NK-92 treated with Interleukin-12 subunit alpha and Interleukin-12 subunit beta, amount 100 ng/mL, for 24 hours (cell line): ENCODE measurements at regions not wholly inside any gene's neighbourhood (a gene's known extent, or its start where the extent isn't known, plus 50 kb on each side); places are given as distances from the start of the nearest gene placed in this dataset.

Experiments
- DNase-seq: peaks from one replicate; lab custom pipeline; 2025; lab: John Stamatoyannopoulos, UW

DNA sequence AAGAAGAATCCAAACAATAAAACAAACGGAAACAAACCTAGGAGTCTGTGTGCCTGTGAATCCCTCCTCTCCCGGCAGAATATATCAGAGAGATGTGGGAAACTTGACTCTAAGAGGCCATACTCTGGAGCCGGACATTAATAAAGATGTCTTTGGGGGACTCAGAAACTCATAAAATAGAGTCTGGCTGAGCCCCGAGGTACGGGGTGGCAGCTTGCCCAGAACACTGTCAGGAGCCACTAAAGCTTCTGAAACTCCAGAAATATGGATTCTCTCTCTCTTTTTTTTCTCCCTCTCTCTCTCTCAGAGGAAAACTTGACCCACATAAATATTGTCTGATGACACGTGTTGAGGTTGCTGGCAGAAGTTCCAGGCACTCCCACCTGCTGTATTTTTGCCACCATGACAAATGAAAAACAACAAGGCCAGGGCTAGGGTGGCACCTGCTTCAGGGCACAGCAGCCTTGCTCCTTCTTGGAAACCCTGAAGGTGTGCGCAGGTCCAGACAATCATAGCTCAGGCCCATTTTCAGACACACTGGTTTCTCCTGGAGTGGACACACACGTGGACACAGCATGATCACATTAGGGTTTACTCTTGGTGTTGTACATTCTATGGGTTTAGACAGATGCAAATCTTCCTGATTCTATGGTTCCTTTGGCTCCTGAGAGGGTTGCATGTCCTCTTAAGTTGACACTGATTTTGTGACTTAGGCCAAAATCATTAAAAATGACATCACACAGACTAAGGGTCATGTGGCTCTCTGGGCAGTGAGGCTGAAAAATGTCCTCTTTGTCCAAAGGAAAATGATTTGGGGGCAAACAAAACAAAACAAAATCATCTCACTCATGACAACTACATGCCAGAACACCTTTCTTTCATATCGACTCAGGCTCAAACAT lies 282.6 kb upstream of the IRX3 start:
- DNase-seq = no peak

DNA sequence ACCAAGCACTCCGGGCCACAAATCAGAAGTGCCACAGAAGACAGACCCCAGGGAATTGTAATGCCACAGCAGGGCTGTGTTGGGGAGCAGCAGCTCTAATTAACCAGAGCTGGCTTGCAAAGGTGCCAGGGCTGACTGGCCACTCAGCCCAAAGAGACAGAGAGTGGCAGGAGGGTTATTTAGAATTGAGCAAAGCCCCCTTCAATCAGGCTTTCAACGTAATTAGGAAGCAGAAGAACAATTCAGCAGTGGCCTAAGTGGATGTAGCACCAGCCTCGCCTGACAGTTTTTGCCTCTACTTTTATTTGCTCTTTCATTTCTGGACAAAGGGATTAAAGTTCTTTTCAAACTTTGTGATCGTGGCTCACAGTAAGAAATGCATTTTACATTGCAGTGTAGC lies 278.3 kb upstream of the IRX3 start:
- DNase-seq = no peak

DNA sequence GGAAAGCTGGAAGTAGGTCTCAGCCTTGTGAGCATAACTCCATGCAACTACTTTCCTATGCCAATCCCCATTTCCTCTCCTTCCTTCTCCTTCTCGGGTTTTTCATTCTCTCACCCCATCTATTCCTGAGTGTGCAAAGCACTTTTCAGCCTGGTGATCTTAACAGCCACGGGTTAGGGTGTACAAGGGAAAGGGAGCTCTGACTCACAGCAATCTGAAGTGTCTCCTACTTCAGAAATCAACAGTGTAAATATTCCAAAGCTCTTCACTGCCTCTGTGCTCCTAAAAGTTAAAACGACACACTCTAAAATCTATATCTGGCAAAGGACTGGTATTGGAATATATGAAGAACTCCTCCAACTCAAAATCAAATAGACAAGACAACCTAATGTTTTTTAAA lies 268.0 kb upstream of the IRX3 start:
- no peak for DNase-seq

DNA sequence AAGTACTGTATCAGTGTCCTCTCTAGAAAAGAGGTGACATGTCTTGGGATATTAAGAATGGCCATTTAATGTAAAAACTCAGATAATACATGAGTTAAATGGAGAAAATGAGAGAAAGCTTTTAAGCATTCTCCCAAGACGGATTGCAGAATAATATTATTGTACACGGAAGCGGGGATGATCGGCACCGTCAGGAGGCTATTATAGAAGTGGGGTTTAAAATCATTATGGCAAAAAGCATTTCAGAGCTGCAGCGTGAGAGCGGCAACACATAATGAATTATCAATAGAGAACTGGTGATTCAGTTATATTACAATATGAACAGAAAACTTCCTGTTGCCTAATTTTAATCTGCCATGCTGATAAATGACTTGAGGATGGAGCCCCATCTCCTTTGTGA lies 261.7 kb upstream of the IRX3 start:
- DNase-seq = no peak

DNA sequence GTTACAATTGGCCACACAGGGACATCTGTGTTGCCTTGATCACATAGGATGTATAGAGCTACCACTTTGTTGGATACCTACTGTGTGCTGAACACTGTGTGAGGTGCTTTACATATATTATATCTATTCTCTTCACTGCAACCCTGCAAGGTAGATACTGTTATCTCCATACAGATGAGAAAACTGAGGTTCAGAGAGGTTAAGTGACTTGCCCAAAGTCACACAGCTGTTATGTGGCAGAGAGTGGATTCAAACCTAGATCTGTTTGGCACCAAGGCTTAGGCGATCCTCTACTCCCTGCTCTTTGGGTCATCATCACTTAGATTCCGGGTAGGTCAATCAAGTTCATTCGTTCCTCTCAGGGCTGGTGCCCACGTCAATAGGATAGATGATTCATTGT lies 260.5 kb upstream of the IRX3 start:
- no peak for DNase-seq

DNA sequence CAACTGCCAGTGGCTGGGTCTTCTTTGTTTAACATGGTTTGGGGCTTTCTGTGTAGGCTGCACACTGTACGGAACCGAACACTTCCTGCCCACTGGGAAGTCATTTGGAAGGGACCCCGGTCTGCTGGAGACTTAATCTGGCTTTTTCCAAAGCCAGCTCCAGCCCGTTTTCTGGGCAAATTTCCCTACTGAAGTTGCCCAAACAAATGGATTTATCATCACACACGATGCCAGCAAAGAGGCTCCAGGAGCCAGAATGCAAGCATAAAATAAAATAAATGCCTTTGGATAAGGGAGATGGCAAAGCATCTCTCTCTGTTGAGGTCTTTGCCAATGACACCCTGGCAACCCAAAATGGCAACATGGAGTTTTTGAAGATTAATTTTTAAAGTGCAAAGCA lies 259.9 kb upstream of the IRX3 start:
- no peak for DNase-seq

DNA sequence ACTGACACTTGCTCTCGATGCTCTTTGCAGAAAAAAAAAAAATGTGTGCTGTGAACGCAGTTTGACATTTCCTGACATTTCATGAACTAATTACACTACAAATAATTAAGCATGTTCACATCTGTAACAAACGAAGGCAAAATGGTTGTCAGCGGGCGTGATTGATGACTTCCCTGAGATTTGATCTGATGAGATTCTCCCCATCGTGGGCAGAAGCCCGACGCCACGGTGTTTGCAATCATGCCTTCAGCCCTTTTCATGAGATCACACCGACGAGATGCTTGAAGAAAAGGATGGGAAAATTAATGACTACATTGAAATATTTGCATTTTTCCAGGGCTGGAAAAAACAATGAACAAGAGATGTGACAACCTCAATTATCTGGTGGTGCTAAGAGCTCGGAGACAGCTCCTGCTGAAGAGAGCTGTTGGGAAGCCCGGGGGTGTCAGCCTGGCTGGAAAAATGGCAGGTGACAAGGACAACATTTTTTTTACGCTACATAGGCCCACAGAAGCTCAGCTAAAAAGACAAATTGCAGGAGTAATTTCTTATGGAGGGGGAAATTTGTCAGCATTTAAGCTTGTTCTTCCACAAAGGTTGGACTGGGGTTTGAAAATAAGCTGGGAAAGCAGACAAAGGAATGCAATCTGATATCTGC lies 259.4 kb upstream of the IRX3 start:
- no peak for DNase-seq

DNA sequence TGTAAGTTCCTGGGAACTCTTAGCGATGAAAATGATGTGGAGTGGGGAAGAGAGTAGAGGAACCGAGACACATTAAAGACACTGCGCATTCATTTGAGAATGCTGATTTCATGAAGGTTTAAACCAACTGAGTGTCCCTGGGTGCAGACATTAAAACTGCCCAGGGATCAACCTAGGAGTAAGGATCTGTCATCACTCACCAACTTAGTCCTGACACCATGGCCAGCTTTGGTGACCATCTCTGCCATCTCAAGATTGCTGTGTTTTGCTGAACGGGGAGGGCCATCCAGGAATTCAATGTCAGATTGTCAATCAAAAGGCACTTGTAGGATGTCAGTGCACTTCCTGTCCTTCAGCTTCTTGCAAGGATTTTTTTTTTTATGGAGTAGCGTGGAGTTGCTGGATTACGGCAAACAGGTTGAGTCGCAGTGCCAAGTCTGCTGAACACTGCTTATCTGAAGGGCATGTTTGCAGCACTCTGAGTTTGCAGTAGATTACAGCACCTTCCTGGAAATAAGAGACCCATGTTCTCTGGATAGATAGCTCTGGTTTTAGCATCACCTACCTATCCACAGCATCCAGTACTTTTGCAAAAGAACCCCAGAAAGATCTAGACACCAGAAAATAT lies 258.1 kb upstream of the IRX3 start:
- no peak for DNase-seq

DNA sequence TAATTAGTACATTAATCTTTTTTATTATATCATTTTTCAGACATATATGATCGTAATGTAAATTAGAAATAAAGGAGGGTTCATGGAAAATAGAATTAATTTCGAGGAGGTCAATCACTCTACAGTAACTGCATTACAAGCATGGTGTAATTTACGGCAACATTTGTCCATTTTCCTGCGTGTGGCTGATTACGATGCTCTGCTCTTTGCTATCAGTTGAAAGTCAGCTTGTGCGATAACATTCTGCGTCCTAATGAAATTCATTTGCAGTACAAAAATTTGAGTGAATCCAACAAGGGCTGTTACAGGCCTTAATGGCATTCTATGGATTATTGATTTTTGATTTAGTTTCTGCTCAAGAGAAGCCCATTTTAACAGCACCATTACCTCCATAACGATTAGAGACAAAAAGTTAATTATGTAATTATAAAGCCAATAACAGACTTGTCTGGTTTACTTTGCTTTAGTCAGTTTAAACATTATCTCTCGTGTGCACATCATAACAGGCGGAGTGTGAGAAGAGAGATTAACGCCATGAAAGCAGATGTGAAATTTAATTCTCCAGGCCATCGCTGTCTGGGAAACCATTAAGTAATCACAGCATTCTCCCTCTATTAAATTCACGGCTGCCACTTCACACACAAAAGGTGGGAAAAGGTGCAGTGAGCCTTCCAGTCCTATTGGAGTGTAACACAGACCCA lies 256.4 kb upstream of the IRX3 start:
- no peak for DNase-seq

DNA sequence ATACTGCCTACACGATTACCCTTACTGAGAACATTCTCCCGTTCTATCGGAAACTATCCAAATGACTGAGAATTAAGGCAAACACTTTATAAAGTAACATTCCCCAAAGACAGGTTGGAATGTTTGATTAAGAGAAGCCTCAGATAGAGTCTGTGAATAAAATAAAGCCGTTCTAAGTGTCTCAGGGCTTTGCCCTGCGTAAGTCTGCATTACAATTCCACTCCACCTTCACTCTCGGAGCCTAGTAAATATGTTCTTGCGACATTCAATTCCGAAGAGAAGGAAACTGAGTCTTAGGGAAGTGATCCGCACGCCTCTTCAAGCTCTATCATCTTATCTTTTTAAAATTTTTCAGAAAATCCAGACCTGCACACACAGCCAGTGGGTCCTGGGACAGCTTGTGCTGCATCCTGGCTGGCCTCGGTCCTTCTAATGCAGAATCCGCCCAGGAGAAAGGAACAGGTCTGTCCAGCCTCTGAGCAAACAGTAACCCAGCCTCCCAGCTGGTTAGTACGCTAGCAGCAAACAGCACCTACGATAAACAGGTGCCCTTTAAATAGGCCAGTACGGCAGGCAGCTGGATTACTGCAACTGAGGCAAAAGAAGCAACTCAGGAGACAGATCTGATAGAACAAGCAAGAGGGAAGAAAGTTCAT lies 254.1 kb upstream of the IRX3 start:
- DNase-seq = no peak

DNA sequence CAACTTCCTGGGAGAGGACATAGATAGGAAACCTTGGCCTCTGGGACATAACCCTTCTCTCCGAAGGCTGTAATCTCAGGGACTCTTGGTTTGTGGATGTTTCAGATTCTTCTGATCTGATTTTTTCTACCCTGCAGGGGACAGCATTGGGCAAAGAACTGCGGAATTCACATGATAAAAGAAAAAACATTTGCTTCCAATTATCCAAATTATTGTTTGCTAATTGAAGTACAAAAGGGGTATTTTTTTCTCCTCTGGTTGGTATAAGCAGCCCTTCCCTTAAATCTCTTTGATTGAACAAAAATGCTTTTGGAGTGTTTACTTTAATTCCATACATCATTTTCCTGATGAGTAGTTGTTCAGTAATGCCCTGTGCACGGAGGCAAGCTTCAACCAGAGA lies 251.7 kb upstream of the IRX3 start:
- DNase-seq = no peak

DNA sequence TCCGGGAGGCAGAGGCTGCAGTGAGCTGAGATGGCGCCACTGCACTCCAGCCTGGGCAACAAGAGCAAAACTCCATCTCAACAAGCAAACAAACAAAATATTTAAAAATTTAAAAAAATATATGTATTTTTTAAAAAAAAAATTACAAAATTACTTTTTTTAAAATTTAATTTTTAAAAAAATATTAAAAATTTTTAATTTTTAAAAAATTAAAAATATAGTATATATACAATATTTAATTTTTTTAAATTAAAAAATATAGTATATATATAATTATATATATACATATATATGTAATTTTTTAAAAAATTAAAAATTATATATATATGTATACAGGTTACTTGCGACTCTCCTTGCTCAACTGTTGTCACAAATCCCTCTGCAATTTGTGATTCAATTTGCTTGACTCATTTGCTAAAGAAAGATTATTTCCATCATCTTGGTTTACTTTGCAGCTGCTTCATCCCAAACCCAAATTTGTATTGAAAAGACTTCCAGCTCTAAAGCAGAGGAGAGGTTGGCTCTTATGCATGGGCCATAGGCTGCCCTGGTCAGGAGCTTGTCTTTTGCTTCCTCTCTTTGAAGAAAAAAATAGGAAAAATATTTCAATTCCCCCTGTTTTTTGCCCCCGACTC lies 247.4 kb upstream of the IRX3 start:
- no peak for DNase-seq

DNA sequence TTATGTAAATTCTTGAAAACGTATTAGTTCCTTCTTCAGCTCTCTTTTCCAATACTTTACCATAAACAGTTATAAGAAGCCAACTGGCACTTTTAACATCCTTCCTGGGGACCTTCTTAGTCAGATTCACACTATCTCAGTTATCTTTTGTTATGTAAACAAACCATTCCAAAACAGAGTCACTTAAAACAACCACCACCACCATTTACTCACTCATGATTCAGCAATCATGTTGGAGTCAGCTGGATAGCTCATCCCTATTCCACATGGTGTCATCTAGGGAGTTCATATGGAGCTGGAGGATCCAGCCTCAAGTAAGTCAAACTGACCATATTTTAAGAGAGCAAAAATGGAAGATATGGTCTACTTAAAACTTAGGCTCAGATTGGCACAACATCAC lies 240.3 kb upstream of the IRX3 start:
- DNase-seq = no peak

DNA sequence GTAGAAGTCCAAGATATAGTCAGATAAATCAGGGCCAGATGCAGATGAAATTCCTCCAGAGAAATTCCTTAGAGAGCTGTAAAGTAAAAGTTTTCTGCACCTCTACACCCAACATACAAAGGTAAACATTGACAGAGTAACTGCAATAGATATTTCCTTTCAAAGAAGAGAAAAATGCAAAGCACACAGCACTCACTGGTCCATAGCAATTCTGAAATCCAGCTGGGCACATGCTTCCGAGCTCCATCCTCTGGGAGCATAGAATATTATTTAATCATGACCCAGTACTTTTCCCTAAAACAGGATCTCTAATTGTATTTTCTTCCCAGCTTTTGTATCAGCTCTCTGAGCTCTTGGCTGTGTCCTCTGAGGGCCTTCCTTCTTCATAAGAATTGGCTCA lies 239.5 kb upstream of the IRX3 start:
- DNase-seq = no peak

DNA sequence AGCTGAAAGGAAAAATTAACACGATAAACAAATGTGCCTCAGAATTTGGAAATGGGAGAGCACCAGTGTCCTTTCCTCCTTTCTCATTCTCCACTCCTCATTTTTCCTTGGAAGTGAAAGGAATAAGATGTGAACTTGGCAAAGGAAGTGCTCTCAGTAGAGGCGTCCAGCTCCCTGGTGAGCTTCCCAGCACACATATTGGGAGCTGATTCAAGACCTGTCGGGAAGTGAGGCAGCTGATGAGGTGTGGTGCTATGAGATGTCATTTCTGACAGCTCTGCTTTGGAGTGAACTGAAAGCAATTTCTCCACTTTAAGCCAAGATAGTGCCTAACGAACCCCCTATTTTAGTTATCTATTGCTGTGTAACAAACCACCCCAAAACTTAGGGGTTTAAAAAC lies 238.5 kb upstream of the IRX3 start:
- DNase-seq = no peak

DNA sequence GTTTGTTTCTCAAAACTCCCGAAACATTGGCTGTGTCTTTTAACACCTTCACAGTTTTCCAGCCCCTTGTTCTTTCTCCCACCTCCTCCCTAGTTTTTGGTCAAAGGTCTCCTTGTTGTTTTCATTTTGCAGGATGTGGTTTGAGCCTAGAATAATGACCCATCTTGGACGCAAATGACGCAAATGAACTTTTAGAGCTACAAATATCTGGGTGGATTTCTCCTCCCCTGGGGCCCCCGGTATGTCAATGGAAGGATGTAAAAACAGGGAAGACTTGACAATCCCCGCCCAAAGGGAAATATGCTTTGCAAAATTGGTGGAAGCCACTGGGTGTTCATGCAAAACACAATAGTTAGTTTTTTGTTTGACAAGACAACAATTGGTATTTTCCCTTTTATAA lies 236.0 kb upstream of the IRX3 start:
- no peak for DNase-seq

DNA sequence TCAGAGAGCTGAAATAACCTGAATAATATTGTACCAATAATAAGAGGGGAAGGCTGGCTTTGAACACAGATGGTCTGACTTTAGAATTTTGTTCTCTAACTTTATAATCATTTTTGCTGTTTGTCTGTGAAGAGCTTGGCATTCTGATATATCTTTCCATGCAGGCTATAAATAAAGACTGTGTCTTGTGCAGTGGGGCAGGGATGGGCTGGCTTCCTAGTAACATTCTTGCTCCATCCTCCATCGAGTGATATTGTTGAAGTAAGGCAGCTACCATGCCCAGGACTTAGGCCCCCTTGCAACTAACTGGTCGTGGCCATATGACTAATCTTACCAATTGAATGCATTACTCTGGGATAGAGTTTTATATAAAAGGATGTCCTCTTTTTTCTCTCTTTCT lies 234.7 kb upstream of the IRX3 start:
- no peak for DNase-seq

DNA sequence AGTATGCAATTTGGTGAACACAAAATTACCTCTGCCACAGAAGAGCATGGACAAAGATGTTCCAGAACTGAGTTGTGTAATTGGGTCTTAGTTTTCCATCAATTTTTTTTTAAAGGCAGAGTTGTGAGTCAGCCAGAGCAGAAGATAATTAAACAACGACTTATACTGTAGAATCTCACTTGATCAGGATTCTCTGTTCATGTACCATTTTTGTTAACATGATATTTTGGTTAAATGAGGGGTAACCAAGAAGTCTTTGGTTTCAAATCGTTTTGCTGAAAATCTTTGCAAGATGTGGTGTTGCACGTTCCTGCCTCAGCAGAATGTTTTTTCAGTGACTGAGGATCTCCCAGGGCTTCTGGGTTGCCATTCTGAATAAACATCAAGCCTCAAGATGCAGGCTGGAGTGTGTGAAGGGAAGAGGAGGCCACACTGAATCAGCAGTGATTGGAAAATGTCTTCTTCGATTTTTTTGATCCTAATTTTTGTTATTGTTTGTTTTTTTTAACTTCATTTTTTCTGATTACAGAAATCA lies 232.6 kb upstream of the IRX3 start:
- no peak for DNase-seq

DNA sequence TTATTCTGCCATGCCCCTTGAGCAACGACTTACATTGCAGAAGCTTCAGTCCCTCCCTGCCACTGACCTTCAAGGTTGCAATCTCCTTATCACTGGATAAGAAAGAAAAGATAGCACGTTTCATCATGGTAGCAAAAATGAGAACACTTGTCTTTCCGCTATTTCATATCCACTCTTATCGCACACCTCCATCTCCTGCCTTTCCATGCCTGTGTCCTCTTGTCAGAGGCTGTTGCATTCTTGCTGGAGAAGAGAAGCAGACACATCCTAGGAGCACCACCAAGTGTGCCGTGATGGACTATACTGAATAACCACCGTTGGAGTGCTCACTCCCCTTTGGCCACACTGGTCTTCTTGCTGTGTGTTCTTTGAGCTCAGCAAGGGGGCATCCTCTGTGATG lies 230.6 kb upstream of the IRX3 start:
- DNase-seq = no peak

DNA sequence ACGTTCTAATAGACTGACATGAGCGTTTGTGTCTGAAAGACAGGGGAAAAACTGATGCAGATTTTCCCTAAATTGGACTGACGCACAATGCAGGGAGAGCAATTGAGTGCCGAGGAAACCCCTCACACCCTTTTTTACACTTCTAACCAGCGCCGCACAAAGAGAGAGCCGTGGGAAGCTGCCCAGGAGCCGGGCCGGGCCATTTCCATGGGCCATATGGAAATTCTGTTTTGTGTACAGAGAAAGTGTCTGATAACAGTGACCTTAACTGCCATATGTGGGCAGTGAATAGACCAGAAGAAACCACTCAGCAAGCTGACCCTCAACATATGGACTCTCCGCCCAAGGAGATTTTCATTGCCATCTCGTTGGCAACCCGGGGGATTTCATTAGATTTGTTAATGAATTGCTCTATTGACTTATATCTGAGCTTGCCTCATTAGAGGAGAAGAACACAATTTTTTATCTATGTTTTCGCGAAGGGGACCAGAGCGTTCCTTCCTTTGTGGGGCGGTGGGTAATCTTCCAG lies 225.9 kb upstream of the IRX3 start:
- DNase-seq = no peak

DNA sequence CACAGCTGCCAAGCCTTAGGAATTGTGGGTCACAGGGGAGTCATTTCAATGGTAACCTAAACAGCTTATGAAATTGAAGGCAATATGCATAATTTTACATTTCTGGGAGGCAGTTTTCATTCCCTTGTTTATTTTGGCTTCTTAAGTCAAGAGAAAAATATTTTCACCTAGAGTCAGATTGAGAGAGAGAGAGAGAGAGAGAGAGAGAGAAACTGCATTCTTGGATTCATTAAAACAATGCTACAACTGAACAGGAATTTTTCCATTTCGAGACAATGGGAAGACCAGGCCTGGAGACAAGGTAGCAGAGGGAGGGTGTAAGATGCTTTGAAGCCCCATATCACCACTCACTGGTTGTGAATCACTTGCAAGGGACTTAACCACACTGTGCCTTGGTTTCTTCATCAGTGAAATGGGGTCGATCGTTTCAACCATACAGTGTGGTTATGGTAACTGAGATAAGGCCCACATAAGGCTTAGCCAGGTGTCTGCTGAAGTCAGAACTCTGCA lies 224.7 kb upstream of the IRX3 start:
- DNase-seq = no peak
